Peyer's patch (tissue), 4 donors: ENCODE measurements at regions not wholly inside any gene's neighbourhood (a gene's known extent, or its start where the extent isn't known, plus 50 kb on each side); places are given as distances from the start of the nearest gene placed in this dataset.
A peak's percentile ranks its signal among the peaks of the same experiment; 100 is the strongest.

Source experiments
- DNase-seq, 3 donors: peaks; one replicate each; pipeline ENCODE4 v3.0.0-alpha.2; 2017 to 2019
- H3K27ac ChIP-seq, 4 donors: fragments of 200-600 bp; sonication (generic); one replicate each; pipeline ENCODE4 v1.5.1; 2016 to 2019
- H3K27me3 ChIP-seq, 2 donors: fragments of 200-600 bp; sonication (generic); one replicate each; pipeline ENCODE4 v1.5.1; 2019
- H3K36me3 ChIP-seq, 3 donors: fragments of 200-600 bp; sonication (generic); one replicate each; pipeline ENCODE4 v1.5.1; 2016 to 2019
- H3K4me1 ChIP-seq, 4 donors: fragments of 200-600 bp; sonication (generic); one replicate each; pipeline ENCODE4 v1.5.1; 2016 to 2019
- H3K4me3 ChIP-seq, 4 donors: fragments of 200-600 bp; sonication (generic); 1 replicate in 3 of 4; 2 replicates in 1 of 4; pipeline ENCODE4 v1.5.1; 2016 to 2019; ENCODE audit warnings: mild to moderate bottlenecking in 1 of 4
- H3K9me3 ChIP-seq, 4 donors: fragments of 200-600 bp; sonication (generic); one replicate each; pipeline ENCODE4 v1.5.1; 2016 to 2019; ENCODE audit warnings: mild to moderate bottlenecking in 1 of 4
- POLR2A ChIP-seq, 2 donors: fragments of 450-650 bp; IDR thresholded peaks; one replicate each; pipeline ENCODE4 v1.5.1; 2017; ENCODE audit warnings: antibody characterized with exemption in 2 of 2, mild to moderate bottlenecking in 2 of 2, moderate library complexity in 2 of 2
- TF ChIP-seq, protein P1 (sequence below), 6 experiments: fragments of 450-650 bp in 4 of 6; fragments of 200-600 bp in 2 of 6; sonication (generic) in 1 of 6; IDR thresholded peaks; one replicate each; pipeline ENCODE4 v1.5.1; 2017 to 2019; ENCODE audit warnings: antibody characterized with exemption in 6 of 6, mild to moderate bottlenecking in 3 of 6, moderate library complexity in 1 of 6

DNA sequence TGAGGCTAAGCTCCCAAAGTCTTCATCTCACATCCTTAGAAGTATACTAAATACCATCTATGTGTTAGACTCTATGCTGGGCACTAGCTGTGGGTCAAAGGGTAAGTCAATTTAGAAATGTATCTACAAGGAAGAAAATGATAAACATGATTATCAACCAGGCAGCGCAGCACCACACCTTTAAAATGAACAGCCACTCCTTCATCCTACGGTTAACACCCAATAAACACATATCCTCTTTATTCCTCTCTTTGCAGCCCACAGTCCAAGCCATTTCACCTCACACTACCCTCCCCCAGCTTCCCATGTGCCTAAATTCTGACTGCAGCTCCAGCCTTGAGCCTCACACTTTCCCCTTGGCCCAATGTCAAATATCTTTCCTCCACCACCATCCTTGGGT lies 362.6 kb downstream of the FGFR2 start:
- H3K4me3 ChIP-seq: no peak overlapping the region
- no peaks in the 10 kb centered on the region for H3K9me3 ChIP-seq
- H3K4me1 ChIP-seq: peaks cover 0 to 20% (median 0%) of the 10 kb centered on the region in 4 donors
- peak overlapping the region in 3 of 4 donors; percentile 63 to 84 (median 64) for H3K27ac ChIP-seq
- no peak for TF ChIP-seq POLR2A (IDR thresholded peaks at IDR 0.05)
- TF ChIP-seq, protein P1, sequence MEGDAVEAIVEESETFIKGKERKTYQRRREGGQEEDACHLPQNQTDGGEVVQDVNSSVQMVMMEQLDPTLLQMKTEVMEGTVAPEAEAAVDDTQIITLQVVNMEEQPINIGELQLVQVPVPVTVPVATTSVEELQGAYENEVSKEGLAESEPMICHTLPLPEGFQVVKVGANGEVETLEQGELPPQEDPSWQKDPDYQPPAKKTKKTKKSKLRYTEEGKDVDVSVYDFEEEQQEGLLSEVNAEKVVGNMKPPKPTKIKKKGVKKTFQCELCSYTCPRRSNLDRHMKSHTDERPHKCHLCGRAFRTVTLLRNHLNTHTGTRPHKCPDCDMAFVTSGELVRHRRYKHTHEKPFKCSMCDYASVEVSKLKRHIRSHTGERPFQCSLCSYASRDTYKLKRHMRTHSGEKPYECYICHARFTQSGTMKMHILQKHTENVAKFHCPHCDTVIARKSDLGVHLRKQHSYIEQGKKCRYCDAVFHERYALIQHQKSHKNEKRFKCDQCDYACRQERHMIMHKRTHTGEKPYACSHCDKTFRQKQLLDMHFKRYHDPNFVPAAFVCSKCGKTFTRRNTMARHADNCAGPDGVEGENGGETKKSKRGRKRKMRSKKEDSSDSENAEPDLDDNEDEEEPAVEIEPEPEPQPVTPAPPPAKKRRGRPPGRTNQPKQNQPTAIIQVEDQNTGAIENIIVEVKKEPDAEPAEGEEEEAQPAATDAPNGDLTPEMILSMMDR (IDR thresholded peaks at IDR 0.05): no peak
- no peaks in the 10 kb centered on the region for H3K36me3 ChIP-seq
- DNase-seq: peak in 1 of 3 donors; percentile 57
- H3K27me3 ChIP-seq: no peaks in the 10 kb centered on the region

DNA sequence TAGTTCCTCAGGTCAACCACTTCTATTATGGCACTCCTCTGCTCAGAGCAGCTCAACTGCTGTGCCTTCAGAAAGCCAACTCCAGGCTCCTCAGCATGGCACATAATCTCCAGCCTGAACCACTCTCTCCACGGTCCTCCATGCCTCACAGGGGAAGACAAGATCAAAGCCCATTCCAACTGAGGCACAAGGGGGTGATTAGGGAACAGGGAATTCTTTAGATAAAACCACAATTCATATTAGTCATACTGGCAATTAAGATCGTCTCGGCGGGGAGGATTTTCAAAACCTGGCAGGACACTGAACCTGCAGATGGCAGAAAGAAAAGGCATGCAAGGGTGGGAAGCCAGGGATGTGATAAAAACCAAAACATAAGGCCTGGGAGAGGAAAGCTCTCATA lies 361.6 kb downstream of the FGFR2 start:
- TF ChIP-seq POLR2A (IDR thresholded peaks at IDR 0.05): no peak
- TF ChIP-seq, protein P1 (IDR thresholded peaks at IDR 0.05): no peak
- no peaks in the 10 kb centered on the region for H3K36me3 ChIP-seq
- H3K27me3 ChIP-seq: no peaks in the 10 kb centered on the region
- peaks cover 0 to 25% (median 0%) of the 10 kb centered on the region in 4 donors for H3K4me1 ChIP-seq
- peak overlapping the region in 3 of 4 donors; percentile 63 to 84 (median 64) for H3K27ac ChIP-seq
- peak in 1 of 3 donors; percentile 48 for DNase-seq
- H3K4me3 ChIP-seq: no peak overlapping the region
- no peaks in the 10 kb centered on the region for H3K9me3 ChIP-seq

DNA sequence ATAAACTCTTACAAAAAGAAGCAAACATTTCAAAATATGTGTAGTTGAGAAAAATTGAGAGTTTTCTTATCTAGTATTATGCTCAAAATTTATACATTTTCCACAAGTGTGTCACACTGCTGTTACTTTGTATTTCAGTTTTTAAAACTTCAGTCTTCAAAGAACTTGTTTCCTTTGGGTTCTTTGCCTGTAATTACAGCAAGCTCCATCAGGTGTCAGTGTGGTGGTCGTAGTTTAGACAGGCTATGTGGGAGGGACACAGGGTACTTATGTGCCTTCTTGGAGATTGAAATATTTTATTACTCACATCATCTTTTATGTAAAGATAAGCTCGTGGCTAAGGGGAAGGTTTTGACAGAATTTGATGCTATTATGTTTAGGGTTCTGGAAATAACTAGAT lies 360.5 kb downstream of the FGFR2 start:
- H3K4me1 ChIP-seq: peaks cover 0 to 26% (median 0%) of the 10 kb centered on the region in 4 donors
- H3K9me3 ChIP-seq: no peaks in the 10 kb centered on the region
- H3K4me3 ChIP-seq: no peak overlapping the region
- no peak for DNase-seq
- no peaks in the 10 kb centered on the region for H3K36me3 ChIP-seq
- no peaks in the 10 kb centered on the region for H3K27me3 ChIP-seq
- H3K27ac ChIP-seq: no peak overlapping the region
- TF ChIP-seq POLR2A (IDR thresholded peaks at IDR 0.05): no peak
- TF ChIP-seq, protein P1 (IDR thresholded peaks at IDR 0.05): peak in 3 of 6 experiments; percentile 28 to 35 (median 35)

DNA sequence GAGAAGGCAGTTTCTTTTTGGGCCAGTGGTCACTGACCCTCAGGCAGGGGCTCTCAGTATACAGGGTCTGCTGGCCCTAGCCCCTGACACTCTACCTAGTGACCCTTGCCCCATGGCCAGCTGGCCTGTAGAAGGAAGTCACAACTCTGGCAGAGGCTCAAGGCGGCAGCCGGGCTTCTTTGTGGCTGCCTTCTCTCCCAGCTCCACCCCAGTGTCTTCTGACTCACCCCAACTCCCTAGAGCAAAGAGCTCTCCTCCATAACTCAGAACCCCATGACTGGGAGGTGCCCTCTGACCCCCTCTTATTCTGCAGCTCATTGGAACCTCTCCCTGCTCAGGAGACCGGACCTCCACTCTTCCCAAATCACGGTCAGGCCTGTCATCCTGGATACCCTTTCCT lies 358.2 kb downstream of the FGFR2 start:
- Histone ChIP-seq H3K27ac (peak overlapping the region in 3 of 4 donors; percentile 65 to 94 (median 89)), H3K4me1 (peaks cover 0 to 38% (median 0%) of the 10 kb centered on the region in 4 donors), H3K27me3 (no peaks in the 10 kb centered on the region), H3K4me3 (no peak overlapping the region), H3K36me3 (no peaks in the 10 kb centered on the region), H3K9me3 (no peaks in the 10 kb centered on the region)
- TF ChIP-seq, protein P1 (IDR thresholded peaks at IDR 0.05): peak in 1 of 6 experiments; percentile 1
- no peak for TF ChIP-seq POLR2A (IDR thresholded peaks at IDR 0.05)
- DNase-seq: peak in 2 of 3 donors; percentile 88 to 91

DNA sequence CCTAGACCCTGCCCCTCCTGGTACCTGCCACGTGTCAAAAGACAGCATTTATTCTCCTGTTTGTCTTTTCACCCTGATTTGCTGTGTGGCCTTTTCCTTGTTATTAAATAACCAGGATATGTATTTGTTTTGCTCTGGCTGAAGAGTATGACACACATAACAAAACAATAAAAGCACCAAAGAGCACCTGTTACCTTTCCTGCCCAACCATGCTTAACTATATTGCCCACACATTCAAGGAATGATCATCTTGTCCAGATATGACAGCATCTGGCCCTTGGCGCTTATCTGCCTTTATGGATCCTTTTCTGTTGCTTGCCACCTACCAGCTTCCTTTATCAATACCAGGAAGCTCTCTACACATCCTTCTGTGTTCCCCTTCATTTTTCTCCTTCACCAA lies 357.7 kb downstream of the FGFR2 start:
- H3K4me3 ChIP-seq: no peak overlapping the region
- TF ChIP-seq, protein P1 (IDR thresholded peaks at IDR 0.05): peak in 1 of 6 experiments; percentile 1
- no peak for TF ChIP-seq POLR2A (IDR thresholded peaks at IDR 0.05)
- no peaks in the 10 kb centered on the region for H3K9me3 ChIP-seq
- peaks cover 0 to 40% (median 0%) of the 10 kb centered on the region in 4 donors for H3K4me1 ChIP-seq
- H3K36me3 ChIP-seq: no peaks in the 10 kb centered on the region
- peak in 1 of 3 donors; percentile 68 for DNase-seq
- no peaks in the 10 kb centered on the region for H3K27me3 ChIP-seq
- H3K27ac ChIP-seq: peak overlapping the region in 3 of 4 donors; percentile 65 to 94 (median 89)
